ENCODE measurements at regions not wholly inside any gene's neighbourhood (a gene's known extent, or its start where the extent isn't known, plus 50 kb on each side); places are given as distances from the start of the nearest gene placed in this dataset.

GRCh38 chr5:33299621-33300208 lies 141.1 kb upstream of the TARS1 start:
- Histone ChIP-seq H3K9me2 (replicated peaks; ENCODE audit: control insufficient read depth, low read length) (no peaks in the 10 kb centered on the region), H3K36me3 (ENCODE audit: control insufficient read depth, low read length) (no peaks in the 10 kb centered on the region), H3K4me2 (ENCODE audit: low read length) (no peak overlapping the region), H3K27ac (ENCODE audit: low read depth, low read length) (no peak overlapping the region), H3K9me3 (ENCODE audit: control insufficient read depth, insufficient read depth, low read length) (no peaks in the 10 kb centered on the region), H4K20me1 (ENCODE audit: control insufficient read depth, insufficient read depth, low read depth, low read length) (no peaks in the 10 kb centered on the region), H3F3A (ENCODE audit: control insufficient read depth, insufficient read depth) (no peaks in the 10 kb centered on the region), H3K27me3 (ENCODE audit: control insufficient read depth, low read length) (no peaks in the 10 kb centered on the region), H3K4me1 (ENCODE audit: control insufficient read depth, low read length) (no peaks in the 10 kb centered on the region), H3K79me2 (ENCODE audit: control insufficient read depth, low read length) (no peaks in the 10 kb centered on the region), H3K4me3 (ENCODE audit: low read length) (no peak overlapping the region)
- no peak for TF ChIP-seq EZH2phosphoT487 (IDR thresholded peaks at IDR 0.05; ENCODE audit: borderline replicate concordance, low read length)
- TF ChIP-seq, protein P1, sequence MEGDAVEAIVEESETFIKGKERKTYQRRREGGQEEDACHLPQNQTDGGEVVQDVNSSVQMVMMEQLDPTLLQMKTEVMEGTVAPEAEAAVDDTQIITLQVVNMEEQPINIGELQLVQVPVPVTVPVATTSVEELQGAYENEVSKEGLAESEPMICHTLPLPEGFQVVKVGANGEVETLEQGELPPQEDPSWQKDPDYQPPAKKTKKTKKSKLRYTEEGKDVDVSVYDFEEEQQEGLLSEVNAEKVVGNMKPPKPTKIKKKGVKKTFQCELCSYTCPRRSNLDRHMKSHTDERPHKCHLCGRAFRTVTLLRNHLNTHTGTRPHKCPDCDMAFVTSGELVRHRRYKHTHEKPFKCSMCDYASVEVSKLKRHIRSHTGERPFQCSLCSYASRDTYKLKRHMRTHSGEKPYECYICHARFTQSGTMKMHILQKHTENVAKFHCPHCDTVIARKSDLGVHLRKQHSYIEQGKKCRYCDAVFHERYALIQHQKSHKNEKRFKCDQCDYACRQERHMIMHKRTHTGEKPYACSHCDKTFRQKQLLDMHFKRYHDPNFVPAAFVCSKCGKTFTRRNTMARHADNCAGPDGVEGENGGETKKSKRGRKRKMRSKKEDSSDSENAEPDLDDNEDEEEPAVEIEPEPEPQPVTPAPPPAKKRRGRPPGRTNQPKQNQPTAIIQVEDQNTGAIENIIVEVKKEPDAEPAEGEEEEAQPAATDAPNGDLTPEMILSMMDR (IDR thresholded peaks at IDR 0.05; ENCODE audit: low read depth, low read length, poor library complexity, severe bottlenecking): peak; percentile 32

DNA sequence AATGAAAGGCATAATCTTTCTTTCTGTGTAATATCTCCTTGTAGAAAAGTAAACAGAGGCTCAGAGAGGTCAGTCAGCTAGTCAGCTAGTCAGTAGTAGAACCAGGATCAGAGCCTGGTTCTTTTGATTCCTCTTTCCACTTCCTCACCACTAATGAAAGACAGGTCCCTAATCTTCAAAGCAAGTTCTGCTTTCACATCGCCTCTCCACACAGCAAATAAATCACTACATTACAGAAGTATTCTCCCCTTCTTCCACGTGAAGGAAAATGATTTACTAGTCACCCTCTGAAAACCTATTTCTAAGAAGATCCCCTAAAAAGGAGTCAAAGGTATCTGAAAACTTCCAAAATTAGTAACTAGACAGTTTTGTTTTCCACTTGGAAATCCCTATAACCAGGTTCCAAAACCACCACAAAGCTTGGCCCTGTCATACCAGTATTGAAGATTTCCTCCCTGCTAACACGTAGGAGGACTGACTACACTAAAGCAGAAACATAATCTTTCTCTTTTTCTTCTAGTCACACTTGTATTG lies 140.5 kb upstream of the TARS1 start:
- TF ChIP-seq, protein P1 (IDR thresholded peaks at IDR 0.05; ENCODE audit: low read depth, low read length, poor library complexity, severe bottlenecking): no peak
- TF ChIP-seq EZH2phosphoT487 (IDR thresholded peaks at IDR 0.05; ENCODE audit: borderline replicate concordance, low read length): no peak
- Histone ChIP-seq H3K9me3 (ENCODE audit: control insufficient read depth, insufficient read depth, low read length) (no peaks in the 10 kb centered on the region), H3K4me2 (ENCODE audit: low read length) (no peak overlapping the region), H3K36me3 (ENCODE audit: control insufficient read depth, low read length) (no peaks in the 10 kb centered on the region), H3K4me1 (ENCODE audit: control insufficient read depth, low read length) (no peaks in the 10 kb centered on the region), H3K27me3 (ENCODE audit: control insufficient read depth, low read length) (no peaks in the 10 kb centered on the region), H3F3A (ENCODE audit: control insufficient read depth, insufficient read depth) (no peaks in the 10 kb centered on the region), H4K20me1 (ENCODE audit: control insufficient read depth, insufficient read depth, low read depth, low read length) (no peaks in the 10 kb centered on the region), H3K9me2 (replicated peaks; ENCODE audit: control insufficient read depth, low read length) (no peaks in the 10 kb centered on the region), H3K79me2 (ENCODE audit: control insufficient read depth, low read length) (no peaks in the 10 kb centered on the region), H3K27ac (ENCODE audit: low read depth, low read length) (no peak overlapping the region), H3K4me3 (ENCODE audit: low read length) (no peak overlapping the region)

- TF ChIP-seq, protein P1 (IDR thresholded peaks at IDR 0.05; ENCODE audit: low read depth, low read length, poor library complexity, severe bottlenecking): no peak
- TF ChIP-seq EZH2phosphoT487 (IDR thresholded peaks at IDR 0.05; ENCODE audit: borderline replicate concordance, low read length): no peak
- Histone ChIP-seq H3K79me2 (ENCODE audit: control insufficient read depth, low read length) (no peaks in the 10 kb centered on the region), H3K4me3 (ENCODE audit: low read length) (no peak overlapping the region), H4K20me1 (ENCODE audit: control insufficient read depth, insufficient read depth, low read depth, low read length) (no peaks in the 10 kb centered on the region), H3K4me2 (ENCODE audit: low read length) (no peak overlapping the region), H3K27ac (ENCODE audit: low read depth, low read length) (no peak overlapping the region), H3F3A (ENCODE audit: control insufficient read depth, insufficient read depth) (no peaks in the 10 kb centered on the region), H3K9me3 (ENCODE audit: control insufficient read depth, insufficient read depth, low read length) (no peaks in the 10 kb centered on the region), H3K4me1 (ENCODE audit: control insufficient read depth, low read length) (no peaks in the 10 kb centered on the region), H3K27me3 (ENCODE audit: control insufficient read depth, low read length) (no peaks in the 10 kb centered on the region), H3K9me2 (replicated peaks; ENCODE audit: control insufficient read depth, low read length) (no peaks in the 10 kb centered on the region), H3K36me3 (ENCODE audit: control insufficient read depth, low read length) (no peaks in the 10 kb centered on the region)
Measured at GRCh38 chr5:33303579-33304095, 137.1 kb upstream of the TARS1 start.

All from DOHH2 (cell line).